ENCODE measurements at regions not wholly inside any gene's neighbourhood (a gene's known extent, or its start where the extent isn't known, plus 50 kb on each side); places are given as distances from the start of the nearest gene placed in this dataset.
"Not testable (repeated sequence)": the region's sequence is repeated elsewhere in the genome, so short reads cannot be mapped to it uniquely, and the experiment has no call there.

GRCh38 chr13:73832825-73833224, 301.4 kb downstream of the KLF12 start:
- no peak for DNase-seq

- DNase-seq = no peak
These were observed 302.0 kb downstream of the KLF12 start for GRCh38 chr13:73832128-73832588.

GRCh38 chr13:73829416-73829815, 304.8 kb downstream of the KLF12 start:
- DNase-seq = no peak

- DNase-seq = no peak
These were observed 305.4 kb downstream of the KLF12 start for GRCh38 chr13:73828811-73829210.

- DNase-seq = no peak
These were observed 306.8 kb downstream of the KLF12 start for GRCh38 chr13:73827434-73827833.

- no peak for DNase-seq
These were observed 309.1 kb downstream of the KLF12 start for GRCh38 chr13:73825143-73825542.

GRCh38 chr13:73822668-73823592, 311.3 kb downstream of the KLF12 start:
- no peak for DNase-seq

- no peak for DNase-seq
These were observed 313.5 kb downstream of the KLF12 start for GRCh38 chr13:73820688-73821087.

- DNase-seq = no peak
These were observed 313.9 kb downstream of the KLF12 start for GRCh38 chr13:73820285-73820684.

- no peak for DNase-seq
These were observed 314.5 kb downstream of the KLF12 start for GRCh38 chr13:73819711-73820110.

- no peak for DNase-seq
These were observed 317.5 kb downstream of the KLF12 start for GRCh38 chr13:73816702-73817101.

GRCh38 chr13:73815796-73816195, 318.4 kb downstream of the KLF12 start:
- DNase-seq = no peak

- no peak for DNase-seq
These were observed 323.6 kb downstream of the KLF12 start for GRCh38 chr13:73810647-73811046.

- DNase-seq = no peak
These were observed 324.6 kb downstream of the KLF12 start for GRCh38 chr13:73809561-73809960.

GRCh38 chr13:73808318-73808717, 325.9 kb downstream of the KLF12 start:
- DNase-seq = no peak

- DNase-seq = not testable (repeated sequence)
These were observed 328.8 kb downstream of the KLF12 start for GRCh38 chr13:73805326-73805958.

- DNase-seq = no peak
These were observed 330.2 kb downstream of the KLF12 start for GRCh38 chr13:73803997-73804396.

- DNase-seq = no peak
These were observed 334.2 kb downstream of the KLF12 start for GRCh38 chr13:73800011-73800410.

GRCh38 chr13:73794755-73795154, 339.4 kb downstream of the KLF12 start:
- DNase-seq = no peak

- DNase-seq = no peak
These were observed 340.8 kb downstream of the KLF12 start for GRCh38 chr13:73793361-73793760.

- no peak for DNase-seq
These were observed 341.4 kb downstream of the KLF12 start for GRCh38 chr13:73792796-73793195.

- DNase-seq = no peak
These were observed 351.5 kb downstream of the KLF12 start for GRCh38 chr13:73782450-73783449.

GRCh38 chr13:73781384-73781783, 352.8 kb downstream of the KLF12 start:
- no peak for DNase-seq

All from stimulated activated naive CD4-positive, alpha-beta T cell treated with Interleukin-2 at 50 U/mL for 16 hours (primary cell).